Large intestine (tissue), 3 donors: ENCODE measurements at regions not wholly inside any gene's neighbourhood (a gene's known extent, or its start where the extent isn't known, plus 50 kb on each side); places are given as distances from the start of the nearest gene placed in this dataset.

Source experiments
- DNase-seq, 2 donors: peaks; one replicate each; pipeline versions ENCODE4 v3.0.0 to v3.0.0-alpha.2; 2013
- H3K27ac ChIP-seq: one replicate; pipeline ENCODE4 v1.5.1; 2013; ENCODE audit warnings: low read length
- H3K27me3 ChIP-seq: 2 replicates; pipeline ENCODE4 v1.6.1; 2013; ENCODE audit warnings: low read length; ENCODE audit not compliant: control insufficient read depth, insufficient read depth
- H3K36me3 ChIP-seq: 2 replicates; pipeline ENCODE4 v1.6.1; 2013; ENCODE audit warnings: low read length; ENCODE audit not compliant: control insufficient read depth, insufficient read depth
- H3K4me1 ChIP-seq: one replicate; pipeline ENCODE4 v1.6.1; 2013; ENCODE audit warnings: low read length; ENCODE audit not compliant: control insufficient read depth, insufficient read depth
- H3K4me3 ChIP-seq: one replicate; pipeline ENCODE4 v1.5.1; 2013; ENCODE audit warnings: low read length
- H3K9me3 ChIP-seq: one replicate; pipeline ENCODE4 v1.6.1; 2013; ENCODE audit warnings: mild to moderate bottlenecking, low read depth, low read length, moderate library complexity; ENCODE audit not compliant: control insufficient read depth
- WGBS: methylation state at CpG from one replicate; pipeline ENCODE4 v1.1.5; 2013; ENCODE audit warnings: low lambda C conversion rate; ENCODE audit not compliant: insufficient coverage; 5-methylcytosine and 5-hydroxymethylcytosine counted together

DNA sequence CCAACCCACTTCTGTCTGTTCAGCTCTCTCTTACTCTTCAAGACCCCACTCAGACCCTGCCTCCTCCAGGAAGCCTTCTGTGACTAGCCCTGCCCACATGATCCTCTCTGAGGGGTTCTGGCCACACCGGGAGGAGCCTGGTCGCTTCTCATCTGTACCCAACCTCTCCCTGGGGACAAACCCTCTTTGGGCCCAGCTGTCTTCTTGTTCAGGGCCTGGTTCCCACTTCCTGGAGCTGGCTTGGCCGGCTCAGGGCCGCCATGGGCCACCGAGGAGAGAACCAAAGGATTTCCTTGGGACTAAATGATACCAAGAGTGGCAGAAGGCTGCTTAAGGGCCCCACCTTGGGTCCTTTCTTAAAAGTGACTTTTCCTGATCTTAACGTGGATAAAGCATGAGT, 124.7 kb upstream of the ZBTB40 start:
- H3K4me3 ChIP-seq, result no peak overlapping the region
- no peak for DNase-seq
- peaks cover 3% of the 10 kb centered on the region for H3K4me1 ChIP-seq
- no peaks in the 10 kb centered on the region for H3K36me3 ChIP-seq
- no peaks in the 10 kb centered on the region for H3K27me3 ChIP-seq
- WGBS, result no CpG with 5 or more reads among the region's 6 CpGs
- H3K27ac ChIP-seq, result no peak overlapping the region
- H3K9me3 ChIP-seq, result no peaks in the 10 kb centered on the region

DNA sequence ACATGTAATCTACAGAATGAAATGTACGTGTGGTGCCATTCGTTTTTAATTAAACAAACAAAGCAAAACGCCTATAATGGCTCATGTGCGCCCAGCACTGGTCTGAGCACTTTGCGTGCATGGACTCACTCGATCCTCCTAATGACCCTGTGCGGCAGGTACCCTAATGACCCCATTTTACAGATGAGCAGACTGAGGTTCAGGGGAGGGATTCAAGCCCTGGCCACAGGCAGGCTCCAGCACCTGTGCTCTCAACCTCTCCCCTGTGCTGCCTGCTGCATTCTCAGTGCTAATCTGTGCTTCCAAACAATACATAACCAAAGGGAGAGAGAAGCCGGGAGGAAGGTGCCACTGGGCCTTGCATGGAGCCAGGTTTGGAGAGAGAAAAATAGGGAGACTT, 124.2 kb upstream of the ZBTB40 start:
- 100% methylated on average over 1 of the region's 8 CpGs for WGBS

DNA sequence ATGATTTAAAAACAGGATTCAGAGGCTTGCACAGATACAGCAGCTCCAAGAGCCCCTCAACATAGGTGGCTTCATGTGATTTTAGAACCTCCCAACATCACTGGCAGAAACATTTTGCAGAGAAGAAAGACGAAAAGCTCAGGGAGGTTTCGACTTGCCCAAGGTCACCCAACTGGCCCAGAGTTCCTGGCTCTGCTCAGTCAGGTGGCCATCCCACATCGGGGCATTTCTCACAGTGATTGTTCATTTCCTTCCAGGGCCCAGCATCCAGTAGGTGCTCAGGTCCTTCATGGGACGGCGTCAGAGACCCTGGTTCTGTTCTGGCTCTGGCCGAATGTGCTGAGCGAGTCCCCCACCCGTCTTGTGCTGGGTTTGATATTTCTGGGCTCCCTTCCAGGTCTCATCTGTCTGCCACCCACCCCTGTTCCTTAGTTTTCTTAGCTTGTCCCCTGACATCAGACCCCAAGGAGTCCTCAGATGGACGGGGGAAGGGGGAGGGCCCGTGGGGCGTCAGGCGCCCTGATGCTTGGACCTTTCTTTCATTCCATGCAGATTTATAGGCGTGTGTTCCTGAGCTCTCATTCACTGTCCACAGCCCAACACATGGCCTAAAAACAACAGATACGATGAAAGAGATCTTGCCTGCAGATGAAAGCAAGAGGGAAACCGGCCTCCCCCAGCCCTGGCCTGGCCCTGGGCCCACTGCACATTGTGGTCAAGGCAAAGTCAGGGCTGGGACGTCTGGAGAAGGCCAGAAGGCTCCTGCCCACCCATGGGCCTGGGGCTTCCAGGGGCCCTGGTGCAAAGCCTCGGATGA, 123.1 kb upstream of the ZBTB40 start:
- Histone ChIP-seq H3K36me3 (no peaks in the 10 kb centered on the region), H3K4me3 (no peak overlapping the region), H3K27me3 (no peaks in the 10 kb centered on the region), H3K9me3 (no peaks in the 10 kb centered on the region), H3K4me1 (peaks cover 3% of the 10 kb centered on the region), H3K27ac (no peak overlapping the region)
- no peak for DNase-seq
- WGBS, result no CpG with 5 or more reads among the region's 17 CpGs

More for the DNA sequence above, 124.2 kb upstream of the ZBTB40 start:
- Histone ChIP-seq H3K27ac (no peak overlapping the region), H3K4me3 (no peak overlapping the region), H3K9me3 (no peaks in the 10 kb centered on the region), H3K36me3 (no peaks in the 10 kb centered on the region), H3K4me1 (peaks cover 3% of the 10 kb centered on the region), H3K27me3 (no peaks in the 10 kb centered on the region)
- DNase-seq, result no peak

DNA sequence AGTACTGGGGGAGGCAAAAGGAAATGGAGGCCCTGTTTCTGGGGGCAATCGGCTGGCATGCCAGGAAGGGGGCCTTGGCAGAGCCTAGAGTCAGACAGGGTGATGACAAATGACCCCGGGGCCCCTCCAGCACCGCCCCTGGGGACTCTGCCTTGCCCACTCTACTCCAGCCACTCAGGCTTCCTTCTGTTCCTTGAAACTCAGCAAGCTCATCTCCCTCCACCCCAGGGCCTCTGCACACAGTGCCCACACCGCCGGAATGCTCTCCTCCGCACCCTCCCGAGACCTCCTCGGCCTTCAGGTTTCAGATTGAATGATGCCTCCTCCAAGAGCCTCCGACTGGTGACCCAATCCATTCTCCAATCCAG, 122.5 kb upstream of the ZBTB40 start:
- H3K4me1 ChIP-seq, result peaks cover 3% of the 10 kb centered on the region
- H3K36me3 ChIP-seq, result no peaks in the 10 kb centered on the region
- no CpG with 5 or more reads among the region's 9 CpGs for WGBS
- H3K4me3 ChIP-seq, result no peak overlapping the region
- no peaks in the 10 kb centered on the region for H3K9me3 ChIP-seq
- no peaks in the 10 kb centered on the region for H3K27me3 ChIP-seq
- no peak for DNase-seq
- H3K27ac ChIP-seq, result no peak overlapping the region

DNA sequence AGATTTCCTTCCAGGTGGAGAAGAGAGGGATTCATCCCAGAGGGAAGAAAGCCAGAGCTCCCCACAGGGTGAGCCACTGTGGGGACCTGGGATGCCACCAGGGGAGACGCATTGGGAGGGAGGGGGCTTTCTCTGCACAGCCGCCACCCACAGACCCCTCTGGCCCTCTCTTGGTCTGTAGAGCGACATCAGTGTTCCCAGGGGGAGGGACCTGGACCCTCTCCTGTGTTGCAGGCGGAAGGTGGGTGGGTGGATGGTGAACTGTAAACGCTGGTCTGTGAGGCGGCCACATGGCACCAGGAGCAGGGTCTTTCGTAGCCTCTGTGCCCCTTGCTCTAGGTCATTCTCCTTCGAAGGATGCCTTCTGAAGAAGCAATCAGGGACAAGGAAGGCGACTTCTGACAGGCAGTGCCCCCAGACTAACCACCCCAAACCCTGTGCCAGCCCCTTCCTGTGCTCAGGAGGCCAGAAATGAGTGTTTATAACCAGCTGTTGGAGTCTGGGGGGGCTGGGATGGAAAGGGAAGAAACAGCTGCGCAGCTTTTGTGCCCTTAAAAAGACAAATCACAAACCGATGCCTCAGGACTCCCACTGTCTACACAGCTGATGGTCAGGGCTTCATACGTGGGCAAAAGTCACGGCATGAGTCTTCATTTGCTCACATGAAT, 121.4 kb upstream of the ZBTB40 start:
- no peaks in the 10 kb centered on the region for H3K9me3 ChIP-seq
- H3K36me3 ChIP-seq, result no peaks in the 10 kb centered on the region
- no peak overlapping the region for H3K27ac ChIP-seq
- DNase-seq, result no peak
- 94% methylated on average over 2 of the region's 13 CpGs for WGBS
- H3K4me3 ChIP-seq, result no peak overlapping the region
- H3K4me1 ChIP-seq, result peaks cover 10% of the 10 kb centered on the region
- H3K27me3 ChIP-seq, result no peaks in the 10 kb centered on the region

GRCh38 chr1:22330760-22331119, 120.9 kb upstream of the ZBTB40 start:
- H3K27me3 ChIP-seq, result no peaks in the 10 kb centered on the region
- H3K4me3 ChIP-seq, result no peak overlapping the region
- H3K27ac ChIP-seq, result no peak overlapping the region
- no peak for DNase-seq
- H3K36me3 ChIP-seq, result no peaks in the 10 kb centered on the region
- H3K9me3 ChIP-seq, result no peaks in the 10 kb centered on the region
- peaks cover 13% of the 10 kb centered on the region for H3K4me1 ChIP-seq
- WGBS, result 100% methylated on average over 1 of the region's 1 CpG

DNA sequence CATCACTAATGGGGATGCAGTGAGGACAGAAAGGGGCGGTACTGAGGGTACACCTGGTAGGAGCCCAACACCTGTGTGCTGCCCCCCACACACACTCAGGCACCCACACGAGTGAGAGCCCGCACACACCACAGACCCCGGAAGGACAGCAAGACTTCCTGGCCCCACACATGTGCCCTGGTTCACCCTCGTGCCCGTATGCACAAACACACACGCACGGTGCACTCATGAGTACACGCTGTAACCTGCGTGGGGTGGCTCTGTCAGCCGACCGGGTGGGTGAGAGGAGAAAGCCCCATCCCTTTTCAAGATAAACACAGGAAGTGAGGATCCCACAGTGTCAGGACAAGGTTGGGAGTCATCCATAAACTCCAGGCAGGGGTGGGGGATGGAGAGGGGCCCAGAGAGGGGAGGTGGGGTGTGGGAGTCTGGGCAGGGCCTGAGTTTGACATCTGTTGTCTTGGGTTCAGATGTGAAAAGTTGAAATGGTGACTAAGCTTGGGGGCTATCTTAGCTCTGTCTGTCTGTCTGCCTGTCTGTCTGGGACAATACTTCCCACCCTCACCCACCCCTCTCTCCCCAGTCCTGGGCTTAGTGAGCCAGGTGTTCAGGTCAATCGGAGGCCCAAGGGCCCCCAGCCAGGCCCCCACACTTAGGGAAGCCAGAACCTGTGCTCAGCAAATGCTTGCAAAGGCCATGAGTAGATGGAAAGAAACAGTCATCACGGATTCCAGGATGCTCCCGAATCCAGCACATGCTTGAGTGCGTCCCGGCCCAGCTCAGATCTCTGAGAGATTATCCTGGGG, 119.8 kb upstream of the ZBTB40 start:
- no peak overlapping the region for H3K27ac ChIP-seq
- peaks cover 3% of the 10 kb centered on the region for H3K9me3 ChIP-seq
- H3K27me3 ChIP-seq, result no peaks in the 10 kb centered on the region
- peaks cover 13% of the 10 kb centered on the region for H3K4me1 ChIP-seq
- no peak for DNase-seq
- no CpG with 5 or more reads among the region's 17 CpGs for WGBS
- no peaks in the 10 kb centered on the region for H3K36me3 ChIP-seq
- no peak overlapping the region for H3K4me3 ChIP-seq

DNA sequence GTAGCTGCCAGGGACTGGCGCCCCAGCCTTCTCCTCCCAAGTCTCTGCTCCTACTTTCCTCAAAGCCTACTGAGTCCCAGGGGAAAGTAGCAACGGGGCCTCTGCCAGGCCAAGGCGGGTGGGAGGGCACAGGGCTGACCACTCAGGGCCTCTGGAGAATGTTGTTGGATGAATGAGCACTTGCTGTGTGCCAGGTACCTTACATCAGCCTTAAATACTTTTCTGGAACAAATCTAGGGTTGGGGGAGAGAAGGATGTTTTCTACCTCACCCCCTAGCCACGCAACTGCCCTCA, 119.3 kb upstream of the ZBTB40 start:
- peaks cover 13% of the 10 kb centered on the region for H3K4me1 ChIP-seq
- no peaks in the 10 kb centered on the region for H3K36me3 ChIP-seq
- H3K27ac ChIP-seq, result no peak overlapping the region
- no CpG with 5 or more reads among the region's 4 CpGs for WGBS
- H3K4me3 ChIP-seq, result no peak overlapping the region
- no peak for DNase-seq
- peaks cover 3% of the 10 kb centered on the region for H3K9me3 ChIP-seq
- H3K27me3 ChIP-seq, result no peaks in the 10 kb centered on the region

DNA sequence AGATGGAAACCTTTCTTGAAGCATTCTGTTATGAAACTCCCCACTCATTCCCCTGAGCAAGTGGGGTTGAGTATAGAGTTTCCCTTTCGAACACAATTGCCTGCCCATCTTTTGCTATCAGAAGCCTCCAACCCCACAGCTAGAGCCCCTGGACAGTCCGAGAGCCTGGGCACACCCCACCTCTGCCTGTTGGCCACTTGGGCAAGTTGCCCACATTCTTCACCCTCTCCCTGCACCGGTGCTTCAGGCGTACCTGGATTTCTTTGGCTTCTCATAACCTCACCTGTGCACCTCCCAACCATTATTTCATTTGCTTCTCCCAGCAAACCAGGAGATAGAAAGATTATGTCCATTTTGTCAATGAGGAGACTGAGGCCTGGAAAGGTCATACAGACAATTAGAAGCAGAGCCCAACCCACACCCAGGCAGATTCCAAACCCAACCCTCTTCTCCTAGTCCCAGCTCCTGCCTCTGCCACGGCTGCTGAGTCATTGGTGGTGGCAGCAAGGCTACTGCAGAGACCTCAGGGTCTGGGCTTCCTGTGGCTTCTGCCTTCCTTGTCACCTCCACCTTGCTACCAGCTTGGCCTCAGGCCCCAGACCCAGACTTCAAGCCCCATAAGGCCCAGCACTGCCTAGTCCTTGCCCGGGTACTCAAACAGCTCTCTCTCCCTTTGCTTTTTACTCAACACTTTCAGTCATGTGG, 118.7 kb upstream of the ZBTB40 start:
- no CpG with 5 or more reads among the region's 6 CpGs for WGBS
- Histone ChIP-seq H3K4me1 (peaks cover 13% of the 10 kb centered on the region), H3K36me3 (no peaks in the 10 kb centered on the region), H3K4me3 (no peak overlapping the region), H3K27ac (no peak overlapping the region), H3K27me3 (no peaks in the 10 kb centered on the region), H3K9me3 (peaks cover 3% of the 10 kb centered on the region)
- DNase-seq, result no peak

DNA sequence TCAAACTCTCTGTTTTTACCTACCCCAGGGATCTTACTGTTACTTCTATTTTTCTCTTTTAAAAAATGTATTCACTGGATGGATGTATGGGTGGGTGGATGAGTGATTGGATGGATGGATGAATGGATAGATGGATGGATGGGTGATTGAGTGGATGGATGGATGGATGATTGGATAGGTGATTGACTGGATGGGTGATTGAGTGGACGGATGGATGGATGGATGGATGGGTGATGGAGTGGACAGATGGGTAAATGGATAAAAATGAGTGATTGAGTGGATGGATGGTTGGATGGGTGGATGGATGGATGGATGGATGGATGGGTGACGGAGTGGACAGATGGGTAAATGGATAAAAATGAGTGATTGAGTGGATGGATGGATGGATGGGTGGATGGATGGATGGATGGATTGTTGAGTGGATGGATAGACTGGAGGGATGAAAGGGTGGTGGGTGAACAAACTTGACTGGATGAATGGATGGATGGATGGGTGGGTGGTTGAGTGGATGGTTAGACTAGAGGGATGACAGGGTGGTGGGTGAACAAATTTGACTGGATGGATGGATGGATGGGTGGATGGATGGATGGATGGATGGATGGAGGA, 118.0 kb upstream of the ZBTB40 start:
- 92% methylated on average over 2 of the region's 2 CpGs for WGBS

More for the DNA sequence above, 118.0 kb upstream of the ZBTB40 start:
- Histone ChIP-seq H3K4me1 (peaks cover 9% of the 10 kb centered on the region), H3K9me3 (peaks cover 3% of the 10 kb centered on the region), H3K27me3 (no peaks in the 10 kb centered on the region), H3K36me3 (no peaks in the 10 kb centered on the region), H3K27ac (no peak overlapping the region), H3K4me3 (no peak overlapping the region)
- no peak for DNase-seq
